H1 (cell line): ENCODE measurements at regions not wholly inside any gene's neighbourhood (a gene's known extent, or its start where the extent isn't known, plus 50 kb on each side); places are given as distances from the start of the nearest gene placed in this dataset.

Experiments
- CTCF ChIA-PET: fragments of 300-600 bp; sonication (Branson Sonifier 250); formaldehyde crosslinking; loops from one replicate; lab custom pipeline; 2021; ENCODE audit not compliant: partially characterized antibody; lab: Charles Lee
- POLR2A ChIA-PET: fragments of 300-600 bp; sonication (Branson Sonifier 250); formaldehyde crosslinking; loops from one replicate; lab custom pipeline; 2021; ENCODE audit warnings: inconsistent platforms; ENCODE audit not compliant: partially characterized antibody; lab: Charles Lee
- DNase-seq, 2 experiments: peaks; one replicate each; pipeline versions ENCODE4 v3.0.0 to v3.0.0-alpha.2; 2010 to 2022; ENCODE audit warnings: low spot score in 2 of 2, low read depth in 1 of 2, mixed read lengths in 1 of 2
- FAIRE-seq: peaks from 2 replicates; lab custom pipeline; 2011; peaks lifted over from hg19 to GRCh38; lab: Jason Lieb, UNC
- H2AFZ ChIP-seq: 2 replicates; pipeline ENCODE4 v1.8.1; 2012; ENCODE audit warnings: low read length, inconsistent platforms
- H2AK5ac ChIP-seq: 2 replicates; pipeline ENCODE4 v1.6.1; 2013; ENCODE audit warnings: low read depth, low read length
- H2BK120ac ChIP-seq: replicated peaks from 2 replicates; pipeline ENCODE3; 2013; ENCODE audit warnings: low read depth, low read length, inconsistent platforms
- H2BK12ac ChIP-seq: 2 replicates; pipeline ENCODE4 v1.6.1; 2013; ENCODE audit warnings: low read depth, low read length
- H2BK15ac ChIP-seq: 2 replicates; pipeline ENCODE4 v1.6.1; 2013; ENCODE audit warnings: low read length
- H2BK20ac ChIP-seq: 2 replicates; pipeline ENCODE4 v1.6.1; 2013; ENCODE audit warnings: low read length
- H2BK5ac ChIP-seq: 2 replicates; pipeline ENCODE4 v1.6.1; 2013; ENCODE audit warnings: low read depth, low read length
- H3K14ac ChIP-seq: 2 replicates; pipeline ENCODE4 v1.6.1; 2013; ENCODE audit warnings: inconsistent platforms; ENCODE audit not compliant: insufficient read length
- H3K18ac ChIP-seq: 2 replicates; pipeline ENCODE4 v1.6.1; 2013; ENCODE audit warnings: low read length; ENCODE audit errors: extremely low read depth
- H3K23ac ChIP-seq: 2 replicates; pipeline ENCODE4 v1.6.1; 2013; ENCODE audit warnings: inconsistent platforms; ENCODE audit not compliant: insufficient read length
- H3K23me2 ChIP-seq: 2 replicates; pipeline ENCODE4 v1.6.1; 2013; ENCODE audit warnings: low read depth, low read length
- H3K27ac ChIP-seq: 2 replicates; pipeline ENCODE4 v1.6.1; 2011; ENCODE audit warnings: low read depth, low read length, inconsistent platforms
- H3K27me3 ChIP-seq, 4 experiments: replicated peaks in 1 of 4; 1 replicate in 1 of 4; 2 replicates in 3 of 4; pipeline versions ENCODE4 v1.6.1 to v1.8.1; 2011 to 2013; ENCODE audit warnings: low read length in 3 of 4, mild to moderate bottlenecking in 3 of 4, inconsistent platforms in 2 of 4, mixed read lengths in 2 of 4, moderate library complexity in 1 of 4; ENCODE audit not compliant: control insufficient read depth in 3 of 4, insufficient read depth in 3 of 4; ENCODE audit errors: extremely low read depth in 1 of 4
- H3K36me3 ChIP-seq, 4 experiments: 2 replicates each; pipeline versions ENCODE4 v1.6.1 to v1.8.1; 2011 to 2013; ENCODE audit warnings: mild to moderate bottlenecking in 4 of 4, low read length in 3 of 4, moderate library complexity in 2 of 4, control low read depth in 1 of 4, inconsistent platforms in 1 of 4; ENCODE audit not compliant: insufficient read depth in 4 of 4, control insufficient read depth in 2 of 4
- H3K4ac ChIP-seq: replicated peaks from 2 replicates; pipeline ENCODE3; 2013; ENCODE audit warnings: low read length, low read depth, mixed read lengths, inconsistent platforms; ENCODE audit not compliant: insufficient read length
- H3K4me1 ChIP-seq, 4 experiments: replicated peaks in 1 of 4; 1 replicate in 1 of 4; 2 replicates in 3 of 4; pipeline versions ENCODE4 v1.6.1 to v1.8.1; 2011 to 2013; ENCODE audit warnings: low read length in 3 of 4, inconsistent platforms in 2 of 4, mixed read lengths in 1 of 4; ENCODE audit not compliant: insufficient read depth in 4 of 4, control insufficient read depth in 3 of 4
- H3K4me2 ChIP-seq, 2 experiments: 2 replicates each; pipeline versions ENCODE4 v1.6.1 to v1.8.1; 2011 to 2013; ENCODE audit warnings: low read depth in 2 of 2, low read length in 2 of 2, control low read depth in 1 of 2, inconsistent platforms in 1 of 2, mild to moderate bottlenecking in 1 of 2; ENCODE audit not compliant: insufficient read depth in 1 of 2
- H3K4me3 ChIP-seq, 4 experiments: fragments of 200-600, 300-600 bp in 1 of 4; sonication (generic), shearing (Covaris generic), sonication (Bioruptor Twin) in 1 of 4; 2 replicates each; pipeline versions ENCODE4 v1.5.1 to v1.8.1; 2011 to 2016; ENCODE audit warnings: low read length in 4 of 4, low read depth in 3 of 4, control low read depth in 2 of 4, inconsistent platforms in 2 of 4, mild to moderate bottlenecking in 2 of 4, mixed read lengths in 1 of 4, moderate library complexity in 1 of 4; ENCODE audit not compliant: insufficient read depth in 2 of 4; ENCODE audit errors: extremely low read depth in 1 of 4
- H3K56ac ChIP-seq: replicated peaks from 2 replicates; pipeline ENCODE3; 2013; ENCODE audit warnings: low read depth, mild to moderate bottlenecking, mixed read lengths, low read length, inconsistent platforms; ENCODE audit not compliant: insufficient read length
- H3K79me1 ChIP-seq: 2 replicates; pipeline ENCODE4 v1.6.1; 2013; ENCODE audit warnings: low read depth, low read length, control low read depth
- H3K79me2 ChIP-seq, 2 experiments: 2 replicates each; pipeline versions ENCODE4 v1.6.1 to v1.8.1; 2012 to 2013; ENCODE audit warnings: low read length in 2 of 2, mild to moderate bottlenecking in 2 of 2, inconsistent platforms in 1 of 2; ENCODE audit not compliant: insufficient read depth in 2 of 2, control insufficient read depth in 1 of 2
- H3K9ac ChIP-seq, 4 experiments: replicated peaks in 1 of 4; 1 replicate in 1 of 4; 2 replicates in 3 of 4; pipeline versions ENCODE4 v1.6.1 to v1.8.1; 2011 to 2013; ENCODE audit warnings: low read depth in 3 of 4, low read length in 3 of 4, control low read depth in 2 of 4, mild to moderate bottlenecking in 2 of 4, moderate library complexity in 2 of 4, inconsistent platforms in 1 of 4; ENCODE audit errors: extremely low read depth in 1 of 4
- H3K9me3 ChIP-seq, 2 experiments: 2 replicates each; pipeline versions ENCODE4 v1.6.1 to v1.8.1; 2012 to 2013; ENCODE audit warnings: mild to moderate bottlenecking in 2 of 2, moderate library complexity in 2 of 2, control low read depth in 1 of 2, inconsistent platforms in 1 of 2, low read depth in 1 of 2, low read length in 1 of 2, mixed read lengths in 1 of 2; ENCODE audit not compliant: insufficient read depth in 2 of 2
- H4K20me1 ChIP-seq, 2 experiments: replicated peaks in 1 of 2; 2 replicates each; pipeline versions ENCODE3 to v1.8.1; 2011 to 2013; ENCODE audit warnings: inconsistent platforms in 2 of 2, low read length in 2 of 2, mild to moderate bottlenecking in 1 of 2; ENCODE audit not compliant: insufficient read depth in 2 of 2, control insufficient read depth in 1 of 2
- H4K5ac ChIP-seq: 2 replicates; pipeline ENCODE4 v1.6.1; 2013; ENCODE audit warnings: low read length, low read depth, mixed read lengths, inconsistent platforms; ENCODE audit not compliant: insufficient read length
- H4K8ac ChIP-seq: 2 replicates; pipeline ENCODE4 v1.8.0; 2013; ENCODE audit warnings: mild to moderate bottlenecking, moderate library complexity, low read length, inconsistent platforms; ENCODE audit not compliant: insufficient read depth; ENCODE audit errors: extremely low read depth
- H4K91ac ChIP-seq: replicated peaks from 2 replicates; pipeline ENCODE3; 2013; ENCODE audit warnings: low read length, mixed read lengths, inconsistent platforms; ENCODE audit not compliant: insufficient read length
- CHD7 ChIP-seq: fragments of 300-600 bp; sonication (generic); IDR thresholded peaks from 2 replicates; pipeline ENCODE4 v1.7.1; 2012; ENCODE audit warnings: low read length, moderate library complexity, mild to moderate bottlenecking, inconsistent platforms; ENCODE audit not compliant: insufficient replicate concordance
- CREB1 ChIP-seq: IDR thresholded peaks from 2 replicates; pipeline ENCODE4 v1.6.1; 2012; ENCODE audit warnings: inconsistent platforms

- Histone ChIP-seq H3K79me1 (no peaks in the 10 kb centered on the region), H2AK5ac (no peak overlapping the region), H3K4me2 (no peak overlapping the region), H2BK5ac (no peak overlapping the region), H3K14ac (no peak overlapping the region), H3K4me3 (no peak overlapping the region), H2BK15ac (no peak overlapping the region), H4K5ac (no peak overlapping the region), H4K91ac (no peak overlapping the region), H3K27me3 (no peaks in the 10 kb centered on the region), H3K18ac (no peak overlapping the region), H2AFZ (no peak overlapping the region), H3K23me2 (no peaks in the 10 kb centered on the region), H3K56ac (no peak overlapping the region), H3K9me3 (no peaks in the 10 kb centered on the region), H3K4me1 (peaks cover 0 to 7% (median 3%) of the 10 kb centered on the region in 4 experiments; a peak in 3 of 7 replicates), H3K36me3 (no peaks in the 10 kb centered on the region), H3K27ac (no peak overlapping the region), H2BK120ac (no peak overlapping the region), H3K4ac (no peak overlapping the region), H3K9ac (no peak overlapping the region), H4K20me1 (no peaks in the 10 kb centered on the region), H3K79me2 (no peaks in the 10 kb centered on the region), H4K8ac (no peak overlapping the region), H3K23ac (no peak overlapping the region), H2BK20ac (no peak overlapping the region), H2BK12ac (no peak overlapping the region)
- ChIA-PET POLR2A (no interaction called here), CTCF (interaction anchor here (0.9 to 1.6 kb wide), 5 partner anchors 9 to 33 kb away, joined by 3 to 5 read pairs (median 3); no protein-coding TSS in a partner anchor)
- FAIRE-seq (no peak), DNase-seq (no peak)
- no peak for TF ChIP-seq CREB1
- TF ChIP-seq CHD7 = no peak
Observed at GRCh38 chr1:96981181-96981580, 259.6 kb downstream of the PTBP2 start.
